ENCODE measurements at regions not wholly inside any gene's neighbourhood (a gene's known extent, or its start where the extent isn't known, plus 50 kb on each side); places are given as distances from the start of the nearest gene placed in this dataset.

GRCh38 chr2:37849911-37850310, 75.2 kb upstream of the RMDN2 start:
- TF ChIP-seq EP300 (conservative IDR thresholded peaks at IDR 0.05; ENCODE audit: poor library complexity, severe bottlenecking) (no peak), EZH2 (IDR thresholded peaks at IDR 0.05; ENCODE audit: borderline replicate concordance, insufficient read depth, low read length, poor library complexity, severe bottlenecking) (no peak)

All from neural cell (in vitro differentiated cells).